PC-3 (cell line): ENCODE measurements at regions not wholly inside any gene's neighbourhood (a gene's known extent, or its start where the extent isn't known, plus 50 kb on each side); places are given as distances from the start of the nearest gene placed in this dataset.

Experiments used
- EZH2 ChIP-seq: fragments of 300-600 bp; sonication (generic); IDR thresholded peaks from one replicate; pipeline ENCODE4 v1.6.1; 2017; ENCODE audit warnings: antibody characterized with exemption, mild to moderate bottlenecking, low read length; ENCODE audit not compliant: unreplicated experiment
- TF ChIP-seq, protein P1 (sequence below): fragments of 300-600 bp; sonication (generic); conservative IDR thresholded peaks from 2 replicates; pipeline ENCODE4 v1.5.1; 2017; ENCODE audit warnings: antibody characterized with exemption, low read depth, mild to moderate bottlenecking, low read length

DNA sequence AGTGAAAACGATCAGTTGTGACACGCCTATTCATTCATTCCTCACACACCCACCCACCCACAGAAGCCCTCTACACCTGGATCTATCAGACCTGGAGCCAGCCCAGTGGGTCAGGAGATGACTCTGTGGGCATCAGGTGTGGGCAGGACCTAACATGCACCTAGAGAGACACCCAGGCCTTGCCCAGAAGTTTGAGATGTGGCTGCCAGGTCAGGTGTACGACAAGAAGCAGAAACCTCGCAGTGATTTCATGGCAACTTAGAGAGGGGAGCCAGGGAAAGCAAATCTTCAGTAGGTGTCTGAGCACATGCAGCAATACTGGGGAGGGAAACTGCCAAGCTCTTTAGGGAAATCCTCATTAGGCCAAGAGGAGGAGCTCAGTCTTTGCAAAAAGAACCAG lies 264.7 kb upstream of the ROPN1 start:
- TF ChIP-seq, protein P1, sequence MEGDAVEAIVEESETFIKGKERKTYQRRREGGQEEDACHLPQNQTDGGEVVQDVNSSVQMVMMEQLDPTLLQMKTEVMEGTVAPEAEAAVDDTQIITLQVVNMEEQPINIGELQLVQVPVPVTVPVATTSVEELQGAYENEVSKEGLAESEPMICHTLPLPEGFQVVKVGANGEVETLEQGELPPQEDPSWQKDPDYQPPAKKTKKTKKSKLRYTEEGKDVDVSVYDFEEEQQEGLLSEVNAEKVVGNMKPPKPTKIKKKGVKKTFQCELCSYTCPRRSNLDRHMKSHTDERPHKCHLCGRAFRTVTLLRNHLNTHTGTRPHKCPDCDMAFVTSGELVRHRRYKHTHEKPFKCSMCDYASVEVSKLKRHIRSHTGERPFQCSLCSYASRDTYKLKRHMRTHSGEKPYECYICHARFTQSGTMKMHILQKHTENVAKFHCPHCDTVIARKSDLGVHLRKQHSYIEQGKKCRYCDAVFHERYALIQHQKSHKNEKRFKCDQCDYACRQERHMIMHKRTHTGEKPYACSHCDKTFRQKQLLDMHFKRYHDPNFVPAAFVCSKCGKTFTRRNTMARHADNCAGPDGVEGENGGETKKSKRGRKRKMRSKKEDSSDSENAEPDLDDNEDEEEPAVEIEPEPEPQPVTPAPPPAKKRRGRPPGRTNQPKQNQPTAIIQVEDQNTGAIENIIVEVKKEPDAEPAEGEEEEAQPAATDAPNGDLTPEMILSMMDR: no peak
- TF ChIP-seq EZH2: no peak
